ENCODE measurements at regions not wholly inside any gene's neighbourhood (a gene's known extent, or its start where the extent isn't known, plus 50 kb on each side); places are given as distances from the start of the nearest gene placed in this dataset.

GRCh38 chr20:43824309-43825050 lies 90.2 kb upstream of the TOX2 start:
- no peak for TF ChIP-seq EGR1 (IDR thresholded peaks at IDR 0.05)
- TF ChIP-seq, protein P1, sequence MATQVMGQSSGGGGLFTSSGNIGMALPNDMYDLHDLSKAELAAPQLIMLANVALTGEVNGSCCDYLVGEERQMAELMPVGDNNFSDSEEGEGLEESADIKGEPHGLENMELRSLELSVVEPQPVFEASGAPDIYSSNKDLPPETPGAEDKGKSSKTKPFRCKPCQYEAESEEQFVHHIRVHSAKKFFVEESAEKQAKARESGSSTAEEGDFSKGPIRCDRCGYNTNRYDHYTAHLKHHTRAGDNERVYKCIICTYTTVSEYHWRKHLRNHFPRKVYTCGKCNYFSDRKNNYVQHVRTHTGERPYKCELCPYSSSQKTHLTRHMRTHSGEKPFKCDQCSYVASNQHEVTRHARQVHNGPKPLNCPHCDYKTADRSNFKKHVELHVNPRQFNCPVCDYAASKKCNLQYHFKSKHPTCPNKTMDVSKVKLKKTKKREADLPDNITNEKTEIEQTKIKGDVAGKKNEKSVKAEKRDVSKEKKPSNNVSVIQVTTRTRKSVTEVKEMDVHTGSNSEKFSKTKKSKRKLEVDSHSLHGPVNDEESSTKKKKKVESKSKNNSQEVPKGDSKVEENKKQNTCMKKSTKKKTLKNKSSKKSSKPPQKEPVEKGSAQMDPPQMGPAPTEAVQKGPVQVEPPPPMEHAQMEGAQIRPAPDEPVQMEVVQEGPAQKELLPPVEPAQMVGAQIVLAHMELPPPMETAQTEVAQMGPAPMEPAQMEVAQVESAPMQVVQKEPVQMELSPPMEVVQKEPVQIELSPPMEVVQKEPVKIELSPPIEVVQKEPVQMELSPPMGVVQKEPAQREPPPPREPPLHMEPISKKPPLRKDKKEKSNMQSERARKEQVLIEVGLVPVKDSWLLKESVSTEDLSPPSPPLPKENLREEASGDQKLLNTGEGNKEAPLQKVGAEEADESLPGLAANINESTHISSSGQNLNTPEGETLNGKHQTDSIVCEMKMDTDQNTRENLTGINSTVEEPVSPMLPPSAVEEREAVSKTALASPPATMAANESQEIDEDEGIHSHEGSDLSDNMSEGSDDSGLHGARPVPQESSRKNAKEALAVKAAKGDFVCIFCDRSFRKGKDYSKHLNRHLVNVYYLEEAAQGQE (IDR thresholded peaks at IDR 0.05; ENCODE audit: low read depth) = no peak
- TF ChIP-seq, protein P2, sequence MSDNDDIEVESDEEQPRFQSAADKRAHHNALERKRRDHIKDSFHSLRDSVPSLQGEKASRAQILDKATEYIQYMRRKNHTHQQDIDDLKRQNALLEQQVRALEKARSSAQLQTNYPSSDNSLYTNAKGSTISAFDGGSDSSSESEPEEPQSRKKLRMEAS (IDR thresholded peaks at IDR 0.05) = no peak
- TF ChIP-seq TEAD4 (IDR thresholded peaks at IDR 0.05) = no peak
- no peak for TF ChIP-seq TAF1 (IDR thresholded peaks at IDR 0.05; ENCODE audit: low read depth)
- TF ChIP-seq YY1 (IDR thresholded peaks at IDR 0.05; ENCODE audit: low read depth) = no peak
- no peak for TF ChIP-seq CREB1 (IDR thresholded peaks at IDR 0.05; ENCODE audit: low read depth)
- TF ChIP-seq ZBTB7A (IDR thresholded peaks at IDR 0.05; ENCODE audit: low read depth) = no peak
- TF ChIP-seq CEBPB (IDR thresholded peaks at IDR 0.05) = no peak
- no peak for TF ChIP-seq NFIC (IDR thresholded peaks at IDR 0.05)
- no peak for TF ChIP-seq RAD21 (IDR thresholded peaks at IDR 0.05; ENCODE audit: low read depth)
- no peak for TF ChIP-seq FOXM1 (IDR thresholded peaks at IDR 0.05; ENCODE audit: borderline replicate concordance, low read depth)
- TF ChIP-seq USF1 (IDR thresholded peaks at IDR 0.05) = no peak
- TF ChIP-seq EP300 (IDR thresholded peaks at IDR 0.05; ENCODE audit: borderline replicate concordance) = no peak
- TF ChIP-seq TCF12 (IDR thresholded peaks at IDR 0.05; ENCODE audit: low read depth) = no peak

DNA sequence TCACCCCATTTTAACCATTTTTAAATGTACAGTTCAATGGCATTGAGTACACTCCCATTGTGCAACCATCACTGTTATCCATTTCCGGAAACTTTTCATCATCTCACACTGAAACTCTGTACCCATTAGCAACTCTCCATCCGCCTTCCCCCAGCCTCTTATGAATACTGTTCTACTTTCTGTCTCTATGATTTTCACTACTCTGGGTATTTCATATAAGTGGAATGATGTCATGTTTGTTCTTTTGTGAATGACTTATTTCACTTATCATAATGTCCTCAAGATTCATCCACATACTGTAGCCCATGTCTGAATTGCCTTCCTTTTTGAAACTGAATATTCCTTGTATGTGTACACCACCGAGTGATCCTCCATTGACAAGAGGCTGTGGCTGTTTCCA lies 92.9 kb upstream of the TOX2 start:
- TF ChIP-seq TEAD4 (IDR thresholded peaks at IDR 0.05) = no peak

DNA sequence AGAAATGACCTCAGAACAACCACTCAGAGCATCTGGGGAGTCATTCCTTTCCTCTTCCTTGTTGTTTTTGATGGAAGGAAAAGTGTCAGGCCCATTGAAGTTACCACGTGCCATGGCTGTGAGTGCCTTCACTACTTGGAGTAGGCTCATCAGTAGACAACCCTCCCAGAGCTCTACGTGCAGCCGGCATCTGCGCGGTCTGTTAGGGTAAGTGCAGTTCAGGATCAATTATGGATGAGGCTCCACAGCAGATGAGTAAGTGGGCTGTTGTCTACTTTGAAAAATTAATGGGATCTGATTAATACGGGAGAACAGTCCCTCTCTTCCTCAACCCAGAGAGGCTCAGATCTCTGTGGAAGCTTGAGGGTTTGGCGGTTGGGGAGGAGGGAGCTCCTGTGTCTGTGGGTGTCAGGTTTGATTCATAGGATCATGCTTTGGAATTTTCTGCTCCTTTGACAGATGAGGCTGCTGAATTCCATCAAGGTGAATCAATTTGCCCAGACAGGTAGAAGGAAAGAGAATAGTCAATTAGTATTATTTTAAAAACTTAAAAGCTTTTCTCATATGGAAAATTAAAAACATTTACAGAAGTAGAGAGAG lies 93.8 kb upstream of the TOX2 start:
- no peak for TF ChIP-seq EGR1 (IDR thresholded peaks at IDR 0.05)

GRCh38 chr20:43812216-43812615 lies 85.4 kb upstream of the GTSF1L start:
- no peak for TF ChIP-seq RAD21 (IDR thresholded peaks at IDR 0.05; ENCODE audit: low read depth)
- TF ChIP-seq ZBTB7A (IDR thresholded peaks at IDR 0.05; ENCODE audit: low read depth) = no peak
- no peak for TF ChIP-seq FOXM1 (IDR thresholded peaks at IDR 0.05; ENCODE audit: borderline replicate concordance, low read depth)
- no peak for TF ChIP-seq CREB1 (IDR thresholded peaks at IDR 0.05; ENCODE audit: low read depth)
- TF ChIP-seq, protein P1 (IDR thresholded peaks at IDR 0.05; ENCODE audit: low read depth) = no peak
- no peak for TF ChIP-seq TCF12 (IDR thresholded peaks at IDR 0.05; ENCODE audit: low read depth)
- no peak for TF ChIP-seq CEBPB (IDR thresholded peaks at IDR 0.05)
- TF ChIP-seq, protein P2 (IDR thresholded peaks at IDR 0.05) = no peak
- no peak for TF ChIP-seq EGR1 (IDR thresholded peaks at IDR 0.05)
- TF ChIP-seq YY1 (IDR thresholded peaks at IDR 0.05; ENCODE audit: low read depth) = no peak
- no peak for TF ChIP-seq NFIC (IDR thresholded peaks at IDR 0.05)
- no peak for TF ChIP-seq TAF1 (IDR thresholded peaks at IDR 0.05; ENCODE audit: low read depth)
- TF ChIP-seq EP300 (IDR thresholded peaks at IDR 0.05; ENCODE audit: borderline replicate concordance) = no peak

GRCh38 chr20:43809206-43809819 lies 82.5 kb upstream of the GTSF1L start:
- no peak for TF ChIP-seq TAF1 (IDR thresholded peaks at IDR 0.05; ENCODE audit: low read depth)
- TF ChIP-seq USF1 (IDR thresholded peaks at IDR 0.05) = no peak
- no peak for TF ChIP-seq CEBPB (IDR thresholded peaks at IDR 0.05)
- TF ChIP-seq EP300 (IDR thresholded peaks at IDR 0.05; ENCODE audit: borderline replicate concordance) = no peak
- no peak for TF ChIP-seq CREB1 (IDR thresholded peaks at IDR 0.05; ENCODE audit: low read depth)
- TF ChIP-seq EGR1 (IDR thresholded peaks at IDR 0.05) = no peak
- no peak for TF ChIP-seq RAD21 (IDR thresholded peaks at IDR 0.05; ENCODE audit: low read depth)
- TF ChIP-seq NFIC (IDR thresholded peaks at IDR 0.05) = no peak
- TF ChIP-seq ZBTB7A (IDR thresholded peaks at IDR 0.05; ENCODE audit: low read depth) = no peak
- no peak for TF ChIP-seq FOXM1 (IDR thresholded peaks at IDR 0.05; ENCODE audit: borderline replicate concordance, low read depth)
- no peak for TF ChIP-seq TEAD4 (IDR thresholded peaks at IDR 0.05)
- no peak for TF ChIP-seq TCF12 (IDR thresholded peaks at IDR 0.05; ENCODE audit: low read depth)
- TF ChIP-seq, protein P2 (IDR thresholded peaks at IDR 0.05) = no peak
- TF ChIP-seq, protein P1 (IDR thresholded peaks at IDR 0.05; ENCODE audit: low read depth) = no peak
- no peak for TF ChIP-seq YY1 (IDR thresholded peaks at IDR 0.05; ENCODE audit: low read depth)
